ENCODE measurements at regions not wholly inside any gene's neighbourhood (a gene's known extent, or its start where the extent isn't known, plus 50 kb on each side); places are given as distances from the start of the nearest gene placed in this dataset.

GRCh38 chr2:53334610-53335009, 433.0 kb upstream of the CHAC2 start:
- intact Hi-C loops (cut with DNase I; ENCODE audit: low total_unique reads) (no loop called here), in situ Hi-C loops (cut with MboI; ENCODE audit: low pct_ligation_motif_present in 1 of 4, low pct_unique_long_range_greater_than_20kb in 1 of 4, low sequenced_read_pairs in 3 of 4) (no loop called here)
- no peak overlapping the region for H3K4me3 ChIP-seq
- H3K36me3 ChIP-seq, result no peaks in the 10 kb centered on the region
- TF ChIP-seq POLR2AphosphoS5 (IDR thresholded peaks at IDR 0.05) (no peak), POLR2A (IDR thresholded peaks at IDR 0.05) (no peak), EP300 (IDR thresholded peaks at IDR 0.05; ENCODE audit: low read depth) (no peak)
- TF ChIP-seq, protein P1, sequence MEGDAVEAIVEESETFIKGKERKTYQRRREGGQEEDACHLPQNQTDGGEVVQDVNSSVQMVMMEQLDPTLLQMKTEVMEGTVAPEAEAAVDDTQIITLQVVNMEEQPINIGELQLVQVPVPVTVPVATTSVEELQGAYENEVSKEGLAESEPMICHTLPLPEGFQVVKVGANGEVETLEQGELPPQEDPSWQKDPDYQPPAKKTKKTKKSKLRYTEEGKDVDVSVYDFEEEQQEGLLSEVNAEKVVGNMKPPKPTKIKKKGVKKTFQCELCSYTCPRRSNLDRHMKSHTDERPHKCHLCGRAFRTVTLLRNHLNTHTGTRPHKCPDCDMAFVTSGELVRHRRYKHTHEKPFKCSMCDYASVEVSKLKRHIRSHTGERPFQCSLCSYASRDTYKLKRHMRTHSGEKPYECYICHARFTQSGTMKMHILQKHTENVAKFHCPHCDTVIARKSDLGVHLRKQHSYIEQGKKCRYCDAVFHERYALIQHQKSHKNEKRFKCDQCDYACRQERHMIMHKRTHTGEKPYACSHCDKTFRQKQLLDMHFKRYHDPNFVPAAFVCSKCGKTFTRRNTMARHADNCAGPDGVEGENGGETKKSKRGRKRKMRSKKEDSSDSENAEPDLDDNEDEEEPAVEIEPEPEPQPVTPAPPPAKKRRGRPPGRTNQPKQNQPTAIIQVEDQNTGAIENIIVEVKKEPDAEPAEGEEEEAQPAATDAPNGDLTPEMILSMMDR (IDR thresholded peaks at IDR 0.05), result no peak
- WGBS, 2 donors (ENCODE audit: low coverage in 1 of 2), result 45 to 58% methylated on average over 4 of the region's 4 CpGs
- H3K27me3 ChIP-seq, result no peaks in the 10 kb centered on the region
- no peak for DNase-seq
- H3K27ac ChIP-seq, result no peak overlapping the region
- H3K4me1 ChIP-seq, result no peaks in the 10 kb centered on the region
- H3K9me3 ChIP-seq, result no peaks in the 10 kb centered on the region

DNA sequence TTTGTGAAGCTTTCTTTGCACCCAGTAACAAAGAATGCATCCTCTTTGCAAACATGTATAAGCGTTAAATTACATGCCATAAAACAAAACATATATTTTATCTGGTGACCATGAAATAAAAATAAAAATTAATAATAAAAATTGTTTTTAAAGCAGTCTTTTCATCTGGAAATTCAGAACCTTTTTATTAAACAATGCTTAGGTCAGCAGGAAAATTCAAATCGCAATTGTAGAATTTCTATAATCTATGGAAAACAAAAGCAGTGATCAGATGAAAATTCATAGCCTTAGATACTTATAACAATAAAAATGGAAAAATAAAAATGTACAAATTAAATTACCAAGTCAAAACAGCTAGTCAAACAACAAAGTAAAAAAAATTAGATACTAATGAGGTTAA, 435.9 kb upstream of the CHAC2 start:
- H3K36me3 ChIP-seq, result no peaks in the 10 kb centered on the region
- H3K4me1 ChIP-seq, result no peaks in the 10 kb centered on the region
- H3K27me3 ChIP-seq, result no peaks in the 10 kb centered on the region
- intact Hi-C loops (cut with DNase I; ENCODE audit: low total_unique reads) (no loop called here), in situ Hi-C loops (cut with MboI; ENCODE audit: low pct_ligation_motif_present in 1 of 4, low pct_unique_long_range_greater_than_20kb in 1 of 4, low sequenced_read_pairs in 3 of 4) (no loop called here)
- no peak overlapping the region for H3K27ac ChIP-seq
- no peaks in the 10 kb centered on the region for H3K9me3 ChIP-seq
- no peak overlapping the region for H3K4me3 ChIP-seq
- TF ChIP-seq, protein P1 (IDR thresholded peaks at IDR 0.05), result no peak
- TF ChIP-seq POLR2AphosphoS5 (IDR thresholded peaks at IDR 0.05), result no peak
- TF ChIP-seq POLR2A (IDR thresholded peaks at IDR 0.05), result no peak
- WGBS, 2 donors (ENCODE audit: low coverage in 1 of 2), result 80 to 82% methylated on average over 2 of the region's 2 CpGs
- no peak for DNase-seq

DNA sequence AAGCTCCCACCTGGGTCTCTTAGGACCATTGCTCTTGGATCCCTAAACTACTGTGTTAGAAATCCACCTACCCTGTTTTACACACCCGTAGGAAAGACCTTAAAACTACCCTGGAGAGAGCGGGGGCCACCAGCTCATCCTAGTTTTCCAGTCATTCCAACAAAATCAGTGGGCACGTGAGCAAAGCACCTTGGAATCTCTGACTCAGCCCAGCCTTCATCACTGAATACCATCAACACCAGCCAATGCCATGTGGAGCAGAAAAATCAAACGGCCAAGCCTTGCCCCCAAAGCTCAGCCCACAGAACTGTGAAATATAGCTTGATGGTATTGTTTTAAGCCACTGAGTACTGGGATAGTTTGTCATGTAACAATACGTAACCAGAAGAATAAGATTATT, 449.7 kb upstream of the CHAC2 start:
- in situ Hi-C loops (cut with MboI; ENCODE audit: low pct_ligation_motif_present in 1 of 4, low pct_unique_long_range_greater_than_20kb in 1 of 4, low sequenced_read_pairs in 3 of 4), result no loop called here
- no peaks in the 10 kb centered on the region for H3K27me3 ChIP-seq
- H3K27ac ChIP-seq, result no peak overlapping the region
- H3K4me3 ChIP-seq, result no peak overlapping the region
- TF ChIP-seq POLR2AphosphoS5 (IDR thresholded peaks at IDR 0.05), result no peak
- no peak for TF ChIP-seq EP300 (IDR thresholded peaks at IDR 0.05; ENCODE audit: low read depth)
- TF ChIP-seq, protein P1 (IDR thresholded peaks at IDR 0.05), result no peak
- no peak for TF ChIP-seq POLR2A (IDR thresholded peaks at IDR 0.05)
- DNase-seq, result no peak
- no peaks in the 10 kb centered on the region for H3K36me3 ChIP-seq
- intact Hi-C loops (cut with DNase I; ENCODE audit: low total_unique reads), result no loop called here
- no peaks in the 10 kb centered on the region for H3K4me1 ChIP-seq
- 78 to 87% methylated on average over 3 to 5 of the region's 5 CpGs for WGBS, 2 donors (ENCODE audit: low coverage in 1 of 2)
- H3K9me3 ChIP-seq, result no peaks in the 10 kb centered on the region

- H3K27me3 ChIP-seq, result no peaks in the 10 kb centered on the region
- no peaks in the 10 kb centered on the region for H3K4me1 ChIP-seq
- H3K27ac ChIP-seq, result no peak overlapping the region
- 66 to 73% methylated on average over 2 to 3 of the region's 3 CpGs for WGBS, 2 donors (ENCODE audit: low coverage in 1 of 2)
- in situ Hi-C loops (cut with MboI; ENCODE audit: low pct_ligation_motif_present in 1 of 4, low pct_unique_long_range_greater_than_20kb in 1 of 4, low sequenced_read_pairs in 3 of 4) (no loop called here), intact Hi-C loops (cut with DNase I; ENCODE audit: low total_unique reads) (no loop called here)
- no peak overlapping the region for H3K4me3 ChIP-seq
- H3K9me3 ChIP-seq, result no peaks in the 10 kb centered on the region
- TF ChIP-seq POLR2AphosphoS5 (IDR thresholded peaks at IDR 0.05) (no peak), EP300 (IDR thresholded peaks at IDR 0.05; ENCODE audit: low read depth) (no peak), POLR2A (IDR thresholded peaks at IDR 0.05) (no peak)
- TF ChIP-seq, protein P1 (IDR thresholded peaks at IDR 0.05), result no peak
- no peak for DNase-seq
- no peaks in the 10 kb centered on the region for H3K36me3 ChIP-seq
These were observed 452.5 kb upstream of the CHAC2 start for GRCh38 chr2:53315149-53315548.

All from transverse colon (tissue), 4 donors.